IPS DF 6.9 (cell line): ENCODE measurements at regions not wholly inside any gene's neighbourhood (a gene's known extent, or its start where the extent isn't known, plus 50 kb on each side); places are given as distances from the start of the nearest gene placed in this dataset.
"Not testable (repeated sequence)": the region's sequence is repeated elsewhere in the genome, so short reads cannot be mapped to it uniquely, and the experiment has no call there.

ENCODE experiments used
- DNase-seq: peaks from one replicate; pipeline ENCODE4 v3.0.0-alpha.2; 2013; ENCODE audit warnings: low read depth, low spot score
- H3K27ac ChIP-seq: one replicate; pipeline ENCODE4 v1.5.1; 2013; ENCODE audit warnings: low read length, control low read depth
- H3K27me3 ChIP-seq: 2 replicates; pipeline ENCODE4 v1.6.1; 2013; ENCODE audit warnings: mild to moderate bottlenecking, low read length; ENCODE audit not compliant: control insufficient read depth, insufficient read depth
- H3K36me3 ChIP-seq: 2 replicates; pipeline ENCODE4 v1.6.1; 2013; ENCODE audit warnings: low read length; ENCODE audit not compliant: control insufficient read depth, insufficient read depth
- H3K4me1 ChIP-seq: 2 replicates; pipeline ENCODE4 v1.6.1; 2013; ENCODE audit warnings: low read length; ENCODE audit not compliant: control insufficient read depth, insufficient read depth
- H3K4me3 ChIP-seq: 2 replicates; pipeline ENCODE4 v1.5.1; 2013; ENCODE audit warnings: mild to moderate bottlenecking, low read length
- H3K9me3 ChIP-seq: 2 replicates; pipeline ENCODE4 v1.6.1; 2013; ENCODE audit warnings: low read length, inconsistent platforms; ENCODE audit not compliant: control insufficient read depth, insufficient read depth
- WGBS: extraction: QIAGEN DNeasy Blood & Tissue Kit; methylation state at CpG from one replicate; pipeline ENCODE4 v1.1.7; 2013; ENCODE audit warnings: mixed read lengths, missing lambda C conversion rate; ENCODE audit not compliant: insufficient read length, insufficient coverage; 5-methylcytosine and 5-hydroxymethylcytosine counted together

GRCh38 chr11:109677231-109677630 lies 255.2 kb downstream of the C11orf87 start:
- Histone ChIP-seq H3K36me3 (no peaks in the 10 kb centered on the region), H3K4me3 (no peak overlapping the region), H3K4me1 (no peaks in the 10 kb centered on the region), H3K27me3 (no peaks in the 10 kb centered on the region), H3K27ac (no peak overlapping the region), H3K9me3 (no peaks in the 10 kb centered on the region)
- no peak for DNase-seq

DNA sequence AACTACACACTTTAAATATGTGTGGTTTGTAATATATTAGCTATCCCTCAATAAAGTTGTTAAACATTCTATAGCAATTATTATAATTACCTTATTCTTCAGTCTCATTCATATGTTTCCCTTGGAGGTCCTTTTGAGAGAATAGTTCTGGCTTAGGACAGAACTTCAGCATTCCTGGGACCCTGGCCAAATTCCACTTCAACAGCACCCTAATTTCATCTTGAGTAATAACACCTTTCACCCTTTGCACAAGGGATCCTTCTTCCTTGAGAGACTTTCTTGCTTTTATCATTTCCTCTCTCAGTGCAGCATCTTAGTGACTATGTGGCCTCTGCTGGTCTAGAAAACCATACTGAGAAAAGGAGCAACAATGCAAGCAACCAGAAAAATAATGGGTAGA lies 255.9 kb downstream of the C11orf87 start:
- H3K36me3 ChIP-seq = no peaks in the 10 kb centered on the region
- no peaks in the 10 kb centered on the region for H3K27me3 ChIP-seq
- H3K4me1 ChIP-seq = no peaks in the 10 kb centered on the region
- DNase-seq = no peak
- no peak overlapping the region for H3K4me3 ChIP-seq
- no peaks in the 10 kb centered on the region for H3K9me3 ChIP-seq
- no peak overlapping the region for H3K27ac ChIP-seq

GRCh38 chr11:109680127-109680526 lies 258.1 kb downstream of the C11orf87 start:
- Histone ChIP-seq H3K27ac (no peak overlapping the region), H3K4me1 (no peaks in the 10 kb centered on the region), H3K27me3 (no peaks in the 10 kb centered on the region), H3K4me3 (no peak overlapping the region), H3K36me3 (no peaks in the 10 kb centered on the region), H3K9me3 (no peaks in the 10 kb centered on the region)
- DNase-seq = no peak

GRCh38 chr11:109682788-109683187 lies 260.8 kb downstream of the C11orf87 start:
- H3K4me1 ChIP-seq, H3K9me3 ChIP-seq: not testable (repeated sequence)
- no CpG with 5 or more reads among the region's 1 CpG for WGBS

DNA sequence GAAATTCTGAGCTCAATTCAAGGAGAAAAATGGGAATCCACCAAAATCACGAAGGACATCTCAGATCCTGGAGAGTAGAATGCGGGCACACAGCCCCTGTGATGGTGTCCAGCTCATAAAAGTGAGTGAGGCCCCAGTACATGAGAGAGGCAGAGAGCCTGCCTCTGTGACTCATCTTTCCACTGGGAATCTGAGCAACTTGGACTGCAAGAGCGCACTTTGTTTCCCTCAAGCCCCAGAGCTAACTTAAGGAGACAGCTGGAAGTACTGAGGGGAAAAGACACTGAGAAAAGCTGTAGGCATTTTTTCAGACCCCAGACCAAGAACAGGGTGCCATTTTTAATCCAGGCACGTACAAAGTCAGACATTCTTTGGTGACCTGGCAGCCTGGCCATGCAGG lies 273.7 kb downstream of the C11orf87 start:
- Histone ChIP-seq H3K36me3 (no peaks in the 10 kb centered on the region), H3K9me3 (no peaks in the 10 kb centered on the region), H3K4me1 (no peaks in the 10 kb centered on the region), H3K4me3 (no peak overlapping the region), H3K27ac (no peak overlapping the region), H3K27me3 (no peaks in the 10 kb centered on the region)
- WGBS = no CpG with 5 or more reads among the region's 4 CpGs
- DNase-seq = no peak

More at GRCh38 chr11:109682788-109683187, 260.8 kb downstream of the C11orf87 start:
- not testable (repeated sequence) for H3K36me3 ChIP-seq, DNase-seq, H3K27ac ChIP-seq, H3K27me3 ChIP-seq, H3K4me3 ChIP-seq

- H3K9me3 ChIP-seq = no peaks in the 10 kb centered on the region
- H3K27ac ChIP-seq = no peak overlapping the region
- H3K4me3 ChIP-seq = no peak overlapping the region
- H3K36me3 ChIP-seq = no peaks in the 10 kb centered on the region
- H3K4me1 ChIP-seq = no peaks in the 10 kb centered on the region
- WGBS = no CpG with 5 or more reads among the region's 3 CpGs
- no peaks in the 10 kb centered on the region for H3K27me3 ChIP-seq
- DNase-seq = no peak
Observed at GRCh38 chr11:109696191-109696897, 274.4 kb downstream of the C11orf87 start.

GRCh38 chr11:109697140-109697843 lies 275.3 kb downstream of the C11orf87 start:
- Histone ChIP-seq H3K27me3 (no peaks in the 10 kb centered on the region), H3K27ac (no peak overlapping the region)
- DNase-seq = peak; percentile 9

GRCh38 chr11:109698237-109698636 lies 276.2 kb downstream of the C11orf87 start:
- Histone ChIP-seq H3K27ac (no peak overlapping the region), H3K4me3 (no peak overlapping the region), H3K36me3 (no peaks in the 10 kb centered on the region), H3K27me3 (no peaks in the 10 kb centered on the region), H3K4me1 (no peaks in the 10 kb centered on the region), H3K9me3 (no peaks in the 10 kb centered on the region)
- DNase-seq = no peak

More at GRCh38 chr11:109697140-109697843, 275.3 kb downstream of the C11orf87 start:
- Histone ChIP-seq H3K9me3 (no peaks in the 10 kb centered on the region), H3K36me3 (no peaks in the 10 kb centered on the region), H3K4me3 (no peak overlapping the region), H3K4me1 (no peaks in the 10 kb centered on the region)
- WGBS = no CpG with 5 or more reads among the region's 4 CpGs

GRCh38 chr11:109704432-109704831 lies 282.4 kb downstream of the C11orf87 start:
- Histone ChIP-seq H3K27ac (no peak overlapping the region), H3K36me3 (no peaks in the 10 kb centered on the region), H3K27me3 (no peaks in the 10 kb centered on the region; the same call in 1 of the 2 replicates), H3K4me3 (no peak overlapping the region), H3K4me1 (no peaks in the 10 kb centered on the region), H3K9me3 (no peaks in the 10 kb centered on the region)
- 100% methylated on average over 1 of the region's 4 CpGs for WGBS
- no peak for DNase-seq

DNA sequence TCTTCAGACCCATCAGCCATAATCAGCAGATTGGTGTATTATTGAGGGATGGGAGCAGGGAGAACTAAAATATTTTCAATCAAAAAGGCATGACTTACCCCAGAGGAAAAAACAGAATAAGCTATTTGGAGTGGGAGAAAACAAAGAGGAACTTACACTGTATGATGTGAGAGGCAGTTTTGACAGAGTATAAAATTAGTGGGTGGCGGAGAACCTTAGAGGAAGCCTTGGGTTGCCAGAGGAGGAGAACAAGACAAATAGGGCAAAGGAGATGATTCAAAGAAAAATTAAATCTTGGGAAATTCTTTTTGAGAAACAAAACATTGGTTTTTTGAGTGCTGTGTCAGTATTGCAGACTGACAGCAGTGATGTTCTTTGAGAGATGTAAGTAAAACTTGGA lies 285.0 kb downstream of the C11orf87 start:
- no peaks in the 10 kb centered on the region; the same call in 1 of the 2 replicates for H3K27me3 ChIP-seq
- no peak for DNase-seq
- H3K4me3 ChIP-seq = no peak overlapping the region
- WGBS = no CpG with 5 or more reads among the region's 1 CpG
- no peaks in the 10 kb centered on the region for H3K4me1 ChIP-seq
- H3K27ac ChIP-seq = no peak overlapping the region
- no peaks in the 10 kb centered on the region for H3K9me3 ChIP-seq
- no peaks in the 10 kb centered on the region for H3K36me3 ChIP-seq

DNA sequence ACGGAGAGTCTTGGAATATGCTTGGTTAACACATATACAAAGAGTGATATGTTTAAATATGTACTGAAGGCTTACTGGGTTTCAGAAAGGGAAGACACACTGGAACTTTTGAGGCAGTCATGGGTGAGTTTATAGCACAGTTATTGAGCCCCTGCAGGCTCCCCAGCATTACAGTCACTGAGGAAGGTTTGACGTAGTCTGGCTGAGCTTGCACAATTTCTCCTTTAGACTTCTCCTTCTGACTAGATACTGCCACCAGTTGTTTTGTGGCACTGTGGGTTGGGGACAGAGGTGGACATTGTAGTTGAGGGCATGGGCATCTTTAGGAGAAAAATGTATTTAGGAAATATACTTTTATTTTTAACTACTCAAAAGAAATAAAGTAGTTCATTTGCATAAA lies 285.4 kb downstream of the C11orf87 start:
- H3K4me1 ChIP-seq = no peaks in the 10 kb centered on the region
- no peaks in the 10 kb centered on the region; the same call in 1 of the 2 replicates for H3K27me3 ChIP-seq
- DNase-seq = no peak
- no peaks in the 10 kb centered on the region for H3K36me3 ChIP-seq
- H3K27ac ChIP-seq = no peak overlapping the region
- H3K4me3 ChIP-seq = no peak overlapping the region
- H3K9me3 ChIP-seq = no peaks in the 10 kb centered on the region
- no CpG with 5 or more reads among the region's 2 CpGs for WGBS
